Mesodermal cell (in vitro differentiated cells): ENCODE measurements at regions not wholly inside any gene's neighbourhood (a gene's known extent, or its start where the extent isn't known, plus 50 kb on each side); places are given as distances from the start of the nearest gene placed in this dataset.
"Not testable (repeated sequence)": the region's sequence is repeated elsewhere in the genome, so short reads cannot be mapped to it uniquely, and the experiment has no call there.

Experiments
- H3K27ac ChIP-seq: 2 replicates; pipeline ENCODE4 v1.7.0; 2013; ENCODE audit warnings: mild to moderate bottlenecking, low read depth, low read length, moderate library complexity; ENCODE audit not compliant: severe bottlenecking
- H3K36me3 ChIP-seq: 2 replicates; pipeline ENCODE4 v1.7.1; 2013; ENCODE audit warnings: mild to moderate bottlenecking, low read length, moderate library complexity; ENCODE audit not compliant: control insufficient read depth, insufficient read depth
- H3K4me1 ChIP-seq: one replicate; pipeline ENCODE4 v1.7.1; 2013; ENCODE audit warnings: mild to moderate bottlenecking, low read length; ENCODE audit not compliant: insufficient read depth, control insufficient read depth, poor library complexity, severe bottlenecking
- H3K4me3 ChIP-seq: 2 replicates; pipeline ENCODE4 v1.7.0; 2013; ENCODE audit warnings: low read length, control low read depth, mild to moderate bottlenecking; ENCODE audit not compliant: insufficient read depth, poor library complexity, severe bottlenecking; ENCODE audit errors: extremely low read depth
- H3K9me3 ChIP-seq: 2 replicates; pipeline ENCODE4 v1.7.1; 2013; ENCODE audit warnings: mild to moderate bottlenecking, low read length, moderate library complexity; ENCODE audit not compliant: control insufficient read depth
- WGBS, 2 experiments: methylation state at CpG; one replicate each; pipeline ENCODE4 v1.1.5; 2013; ENCODE audit warnings: missing lambda C conversion rate in 2 of 2; ENCODE audit not compliant: insufficient coverage in 2 of 2; 5-methylcytosine and 5-hydroxymethylcytosine counted together

- not testable (repeated sequence) for H3K27ac ChIP-seq, H3K36me3 ChIP-seq, H3K9me3 ChIP-seq, H3K4me3 ChIP-seq, H3K4me1 ChIP-seq
- 89 to 100% methylated on average over 1 of the region's 1 CpG for WGBS, 2 experiments
These were observed 155.2 kb downstream of the ACTR3B start for GRCh38 chr7:152914845-152915102.

GRCh38 chr7:152922318-152923081 is 162.9 kb downstream of the ACTR3B start:
- no peak overlapping the region for H3K4me3 ChIP-seq
- no peaks in the 10 kb centered on the region for H3K9me3 ChIP-seq
- no peaks in the 10 kb centered on the region for H3K4me1 ChIP-seq
- no peaks in the 10 kb centered on the region for H3K36me3 ChIP-seq
- WGBS, 2 experiments = 83 to 94% methylated on average over 4 to 15 of the region's 16 CpGs
- no peak overlapping the region for H3K27ac ChIP-seq

- Histone ChIP-seq H3K36me3 (no peaks in the 10 kb centered on the region), H3K9me3 (no peaks in the 10 kb centered on the region), H3K4me3 (no peak overlapping the region), H3K4me1 (no peaks in the 10 kb centered on the region), H3K27ac (no peak overlapping the region)
- 92 to 97% methylated on average over 4 to 9 of the region's 12 CpGs for WGBS, 2 experiments
These were observed 164.2 kb downstream of the ACTR3B start for GRCh38 chr7:152923711-152924110.

GRCh38 chr7:152924238-152924637 is 164.7 kb downstream of the ACTR3B start:
- Histone ChIP-seq H3K36me3 (no peaks in the 10 kb centered on the region), H3K9me3 (no peaks in the 10 kb centered on the region), H3K4me3 (no peak overlapping the region), H3K4me1 (no peaks in the 10 kb centered on the region), H3K27ac (no peak overlapping the region)
- 79 to 85% methylated on average over 2 to 5 of the region's 6 CpGs for WGBS, 2 experiments

GRCh38 chr7:152924826-152925411 is 165.4 kb downstream of the ACTR3B start:
- peak overlapping the region; percentile 48 for H3K4me3 ChIP-seq
- WGBS, 2 experiments = 49% methylated on average over 24 to 33 of the region's 33 CpGs

GRCh38 chr7:152925412-152926147 is 166.0 kb downstream of the ACTR3B start:
- no peaks in the 10 kb centered on the region for H3K9me3 ChIP-seq
- H3K4me3 ChIP-seq = peak overlapping the region; percentile 48
- 0 to 1% methylated on average over 63 to 69 of the region's 74 CpGs for WGBS, 2 experiments
- H3K36me3 ChIP-seq = no peaks in the 10 kb centered on the region
- H3K4me1 ChIP-seq = no peaks in the 10 kb centered on the region
- H3K27ac ChIP-seq = no peak overlapping the region

More at GRCh38 chr7:152924826-152925411, 165.4 kb downstream of the ACTR3B start:
- Histone ChIP-seq H3K9me3 (no peaks in the 10 kb centered on the region), H3K27ac (no peak overlapping the region), H3K36me3 (no peaks in the 10 kb centered on the region), H3K4me1 (no peaks in the 10 kb centered on the region)

- no peaks in the 10 kb centered on the region for H3K36me3 ChIP-seq
- H3K4me1 ChIP-seq = no peaks in the 10 kb centered on the region
- no peaks in the 10 kb centered on the region for H3K9me3 ChIP-seq
- WGBS, 2 experiments = 90 to 100% methylated on average over 1 to 3 of the region's 6 CpGs
- H3K27ac ChIP-seq = no peak overlapping the region
- no peak overlapping the region for H3K4me3 ChIP-seq
These were observed 172.1 kb downstream of the ACTR3B start for GRCh38 chr7:152931633-152932032.

- Histone ChIP-seq H3K27ac (no peak overlapping the region), H3K9me3 (no peaks in the 10 kb centered on the region), H3K4me3 (no peak overlapping the region), H3K4me1 (no peaks in the 10 kb centered on the region), H3K36me3 (no peaks in the 10 kb centered on the region)
- WGBS, 2 experiments = 80 to 86% methylated on average over 1 of the region's 1 CpG
These were observed 177.7 kb downstream of the ACTR3B start for GRCh38 chr7:152937282-152937681.

- H3K36me3 ChIP-seq, H3K9me3 ChIP-seq, H3K4me3 ChIP-seq, H3K4me1 ChIP-seq, H3K27ac ChIP-seq: not testable (repeated sequence)
- WGBS, 2 experiments = 80 to 100% methylated on average over 2 of the region's 2 CpGs
These were observed 187.1 kb downstream of the ACTR3B start for GRCh38 chr7:152946616-152947015.

- Histone ChIP-seq H3K27ac (no peak overlapping the region), H3K4me1 (no peaks in the 10 kb centered on the region), H3K4me3 (no peak overlapping the region), H3K9me3 (no peaks in the 10 kb centered on the region), H3K36me3 (no peaks in the 10 kb centered on the region)
- WGBS, 2 experiments = 80 to 100% methylated on average over 1 of the region's 1 CpG
These were observed 188.1 kb downstream of the ACTR3B start for GRCh38 chr7:152947686-152948085.

- H3K4me3 ChIP-seq = no peak overlapping the region
- H3K36me3 ChIP-seq = no peaks in the 10 kb centered on the region
- no peaks in the 10 kb centered on the region for H3K4me1 ChIP-seq
- 43 to 82% methylated on average over 1 to 2 of the region's 3 CpGs for WGBS, 2 experiments
- no peak overlapping the region for H3K27ac ChIP-seq
- H3K9me3 ChIP-seq = no peaks in the 10 kb centered on the region
These were observed 189.7 kb downstream of the ACTR3B start for GRCh38 chr7:152949253-152949652.
